HCEC 1CT (cell line): ENCODE measurements at regions not wholly inside any gene's neighbourhood (a gene's known extent, or its start where the extent isn't known, plus 50 kb on each side); places are given as distances from the start of the nearest gene placed in this dataset.
A peak's percentile ranks its signal among the peaks of the same experiment; 100 is the strongest.

Experiments
- DNase-seq: peaks from one replicate; pipeline ENCODE4 v3.0.0-alpha.2; 2017

DNA sequence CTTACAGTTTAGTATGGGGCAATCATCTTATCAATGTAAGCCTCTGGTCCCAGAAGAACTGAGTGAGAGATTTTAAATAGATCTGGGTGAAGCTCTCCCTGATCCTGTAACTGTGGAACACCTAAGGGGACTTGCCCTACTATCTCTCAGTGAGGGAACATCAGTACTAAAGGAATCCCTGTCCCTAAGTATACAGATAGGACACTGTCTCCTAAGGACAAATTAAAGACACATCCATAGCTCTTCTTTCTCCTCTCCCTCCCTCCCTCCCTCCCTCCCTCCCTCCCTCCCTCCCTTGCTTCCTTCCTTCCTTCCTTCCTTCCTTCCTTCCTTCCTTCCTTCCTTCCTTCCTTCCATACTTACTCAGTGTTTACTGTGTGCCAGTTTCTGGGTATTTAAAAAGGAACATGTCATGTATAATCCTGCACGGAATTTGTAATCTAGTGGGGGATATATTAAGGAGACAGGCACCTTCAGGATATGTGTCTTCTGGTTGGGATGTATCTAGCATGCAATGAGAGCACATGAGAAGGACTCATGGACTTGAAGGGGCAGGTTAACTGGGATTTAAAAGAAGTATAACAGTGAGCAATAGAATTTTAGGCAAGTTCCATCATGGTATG lies 222.2 kb upstream of the ATP5MC3 start:
- no peak for DNase-seq

- DNase-seq = no peak
Measured at GRCh38 chr2:175402571-175402970, 221.1 kb upstream of the ATP5MC3 start.

- DNase-seq = no peak
Measured at GRCh38 chr2:175401956-175402469, 220.5 kb upstream of the ATP5MC3 start.

DNA sequence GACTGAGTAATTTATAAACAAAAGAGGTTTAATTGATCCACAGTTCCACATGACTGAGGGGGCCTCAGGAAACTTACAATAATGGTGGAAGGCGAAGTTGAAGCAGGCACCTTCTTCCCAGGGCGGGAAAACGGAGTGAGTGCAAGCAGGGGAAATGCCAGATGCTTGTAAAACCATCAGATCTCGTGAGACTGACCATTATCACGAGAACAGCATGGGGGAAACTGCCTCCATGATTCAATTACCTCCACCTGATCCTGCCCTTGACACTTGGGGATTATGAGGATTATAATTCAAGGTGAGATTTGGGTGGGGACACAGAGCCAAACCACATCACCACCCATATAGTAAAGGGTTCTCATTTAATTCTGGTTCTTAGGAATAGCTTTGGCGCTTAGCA lies 219.5 kb upstream of the ATP5MC3 start:
- no peak for DNase-seq

- no peak for DNase-seq
Measured at GRCh38 chr2:175399326-175399725, 217.8 kb upstream of the ATP5MC3 start.

GRCh38 chr2:175398848-175399247 lies 217.3 kb upstream of the ATP5MC3 start:
- DNase-seq = no peak

- DNase-seq = no peak
Measured at GRCh38 chr2:175396696-175397095, 215.2 kb upstream of the ATP5MC3 start.

DNA sequence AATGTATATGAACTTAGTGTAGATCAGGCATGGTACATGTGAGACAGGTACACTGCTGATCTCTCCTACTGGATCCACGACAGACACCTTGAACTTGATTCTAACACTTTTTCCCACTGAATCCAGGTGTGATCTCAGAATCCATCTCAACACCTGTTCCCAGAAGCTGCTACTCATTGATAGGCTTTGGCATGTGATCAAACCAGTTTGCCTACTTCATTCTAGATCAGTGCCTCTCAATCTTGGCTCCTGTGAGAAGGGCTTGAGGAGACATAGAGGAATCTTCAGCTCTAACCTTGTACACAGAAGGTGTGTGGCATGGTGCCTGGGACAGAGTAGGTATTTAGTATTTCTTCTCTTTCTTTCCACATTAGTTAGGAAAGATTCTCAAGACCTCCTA lies 212.3 kb upstream of the ATP5MC3 start:
- no peak for DNase-seq

DNA sequence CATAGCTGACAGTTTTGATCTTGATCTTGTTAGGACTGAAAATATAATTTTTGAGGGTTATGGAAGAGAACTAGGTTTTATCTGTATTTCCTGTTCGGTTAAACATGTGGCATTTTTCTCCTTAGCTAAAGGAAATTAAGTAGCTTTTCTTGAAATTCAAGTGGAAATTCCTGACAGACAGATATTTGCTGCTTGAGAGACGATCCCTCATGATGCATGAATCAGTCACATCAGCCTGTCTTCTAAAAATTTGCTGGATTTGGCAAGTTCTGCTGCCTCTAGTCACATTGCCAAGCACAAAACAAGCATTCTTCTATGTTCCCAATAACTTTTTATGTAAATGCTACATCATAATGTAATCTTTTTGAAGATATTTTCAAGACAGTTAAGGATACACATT lies 201.8 kb upstream of the ATP5MC3 start:
- DNase-seq = no peak

DNA sequence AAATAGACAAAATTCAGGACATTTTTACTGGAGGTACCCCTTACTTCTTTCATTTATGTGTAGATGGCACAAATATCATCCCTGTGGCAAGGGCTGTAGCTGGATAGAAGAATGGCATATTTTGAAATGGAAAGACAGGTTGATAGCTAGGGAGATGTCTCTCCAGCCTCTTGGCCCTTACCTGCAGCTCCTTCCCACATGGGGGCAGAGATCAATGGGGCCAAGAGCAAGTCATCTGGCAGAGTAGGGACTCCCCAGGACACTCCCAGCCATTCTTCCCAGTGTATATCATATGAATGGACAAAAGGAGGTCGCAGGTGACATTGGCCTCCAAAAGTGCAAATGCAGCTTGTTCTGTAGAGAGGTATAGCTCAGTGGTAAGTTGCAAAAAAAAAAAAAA lies 192.2 kb upstream of the ATP5MC3 start:
- no peak for DNase-seq

GRCh38 chr2:175372704-175373701 lies 191.5 kb upstream of the ATP5MC3 start:
- peak; percentile 81 for DNase-seq

- no peak for DNase-seq
Measured at GRCh38 chr2:175371378-175371777, 189.9 kb upstream of the ATP5MC3 start.

- peak; percentile 41 for DNase-seq
Measured at GRCh38 chr2:175366815-175367214, 185.3 kb upstream of the ATP5MC3 start.

GRCh38 chr2:175363699-175364098 lies 182.2 kb upstream of the ATP5MC3 start:
- DNase-seq = no peak

DNA sequence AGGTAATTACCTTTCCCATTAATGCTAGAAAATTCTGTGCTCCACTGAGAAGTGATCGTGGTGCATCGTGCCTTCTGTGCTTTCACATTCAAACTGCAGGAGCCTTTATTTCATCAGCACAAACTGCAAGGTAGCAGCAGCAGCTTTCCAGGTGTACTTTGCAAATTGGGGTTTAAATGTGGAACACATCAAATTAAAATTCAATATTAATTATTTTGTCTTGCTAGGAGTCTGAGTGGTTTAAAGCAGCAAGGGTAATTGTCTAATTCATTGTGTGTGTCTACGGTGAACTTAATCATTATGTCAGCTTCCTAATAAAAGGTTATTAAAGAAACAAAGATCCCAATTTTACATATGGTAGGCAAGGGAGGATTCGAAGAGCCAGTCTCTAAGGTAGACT lies 180.8 kb upstream of the ATP5MC3 start:
- no peak for DNase-seq

GRCh38 chr2:175359710-175360109 lies 178.2 kb upstream of the ATP5MC3 start:
- DNase-seq = no peak

GRCh38 chr2:175356901-175357300 lies 175.4 kb upstream of the ATP5MC3 start:
- no peak for DNase-seq

DNA sequence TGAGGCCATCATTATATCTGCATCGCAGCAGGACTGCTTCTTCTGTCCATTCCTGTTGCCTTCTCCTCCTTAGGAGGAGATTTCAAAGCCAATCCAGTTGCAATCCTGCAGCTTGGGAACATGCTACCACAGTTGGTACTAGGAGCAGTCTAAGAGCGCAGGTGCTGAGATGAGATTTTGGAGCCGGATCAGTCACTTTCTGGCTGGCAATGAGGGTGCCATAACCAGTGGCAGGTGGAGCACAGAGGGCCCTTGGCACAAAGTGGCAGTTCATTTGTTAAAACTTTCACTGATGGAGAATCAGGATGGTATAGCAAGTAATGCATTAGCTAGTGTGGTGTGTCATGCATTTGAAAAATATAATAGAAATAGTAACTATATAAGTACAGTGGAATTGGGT lies 173.7 kb upstream of the ATP5MC3 start:
- DNase-seq = no peak

GRCh38 chr2:175353275-175353674 lies 171.8 kb upstream of the ATP5MC3 start:
- DNase-seq = no peak

DNA sequence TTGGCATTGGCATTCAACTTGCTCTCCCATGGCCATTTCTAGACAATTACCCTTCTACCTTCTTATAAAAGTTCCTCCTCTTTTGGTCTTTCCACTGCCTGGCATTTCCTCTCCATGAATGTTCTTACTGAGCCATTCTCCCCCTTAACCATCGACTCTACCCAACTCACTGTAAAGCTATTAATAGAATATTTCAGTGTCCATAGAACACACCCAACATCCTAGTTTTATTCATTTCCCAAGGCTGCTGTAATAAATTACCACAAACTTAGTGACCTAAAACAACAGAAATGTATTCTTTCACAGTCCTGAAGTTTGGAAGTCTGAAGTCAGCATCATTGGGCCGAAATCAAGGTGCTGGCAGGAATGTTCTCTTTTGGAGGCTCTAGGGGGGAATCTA lies 170.0 kb upstream of the ATP5MC3 start:
- no peak for DNase-seq

GRCh38 chr2:175350105-175350504 lies 168.6 kb upstream of the ATP5MC3 start:
- no peak for DNase-seq

DNA sequence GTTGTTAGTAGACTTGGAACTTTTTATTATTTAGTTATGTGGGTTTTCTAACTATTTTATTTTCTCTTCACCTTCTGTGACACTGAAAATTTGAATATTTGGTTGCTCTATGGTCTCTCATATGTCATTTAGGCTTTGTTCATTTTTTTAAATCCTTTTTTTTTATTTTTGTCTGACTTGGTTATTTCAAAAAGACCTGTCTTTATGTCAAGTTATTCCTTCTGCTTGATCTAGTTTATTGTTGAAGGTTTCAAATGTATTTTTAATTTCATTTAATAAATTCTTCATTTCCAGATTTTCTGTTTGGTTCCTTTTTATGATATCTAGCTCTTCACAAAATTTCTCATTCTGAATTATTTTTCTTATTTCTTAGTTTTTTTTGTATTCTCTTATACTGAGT lies 160.6 kb upstream of the ATP5MC3 start:
- DNase-seq = no peak

GRCh38 chr2:175330195-175330594 lies 148.7 kb upstream of the ATP5MC3 start:
- no peak for DNase-seq

- no peak for DNase-seq
Measured at GRCh38 chr2:175326801-175327200, 145.3 kb upstream of the ATP5MC3 start.
